ENCODE measurements at regions not wholly inside any gene's neighbourhood (a gene's known extent, or its start where the extent isn't known, plus 50 kb on each side); places are given as distances from the start of the nearest gene placed in this dataset.

DNA sequence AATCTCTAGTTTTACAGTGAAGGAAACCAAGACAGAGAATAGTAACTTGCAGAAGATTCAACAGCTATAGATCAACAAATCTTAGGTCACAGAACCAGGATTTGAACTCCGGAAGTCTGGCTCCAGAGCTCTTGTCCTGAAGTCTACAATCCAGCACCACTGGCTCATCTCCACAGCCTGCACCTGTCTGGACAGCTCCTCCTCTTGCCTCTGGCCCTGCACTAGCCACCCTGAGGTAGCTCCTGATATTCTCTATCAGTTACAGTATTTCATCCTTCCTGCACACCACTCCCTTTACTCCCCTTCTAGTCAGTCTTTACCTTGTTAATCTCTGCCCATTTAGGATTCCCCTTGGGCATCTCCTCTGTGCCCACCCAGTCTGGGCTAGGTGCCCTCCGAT is 58.1 kb upstream of the LNX1 start:
- 93 to 97% methylated on average over 2 of the region's 2 CpGs for WGBS, 2 donors
- no peak for TF ChIP-seq POLR2A (IDR thresholded peaks at IDR 0.05)
- TF ChIP-seq, protein P1, sequence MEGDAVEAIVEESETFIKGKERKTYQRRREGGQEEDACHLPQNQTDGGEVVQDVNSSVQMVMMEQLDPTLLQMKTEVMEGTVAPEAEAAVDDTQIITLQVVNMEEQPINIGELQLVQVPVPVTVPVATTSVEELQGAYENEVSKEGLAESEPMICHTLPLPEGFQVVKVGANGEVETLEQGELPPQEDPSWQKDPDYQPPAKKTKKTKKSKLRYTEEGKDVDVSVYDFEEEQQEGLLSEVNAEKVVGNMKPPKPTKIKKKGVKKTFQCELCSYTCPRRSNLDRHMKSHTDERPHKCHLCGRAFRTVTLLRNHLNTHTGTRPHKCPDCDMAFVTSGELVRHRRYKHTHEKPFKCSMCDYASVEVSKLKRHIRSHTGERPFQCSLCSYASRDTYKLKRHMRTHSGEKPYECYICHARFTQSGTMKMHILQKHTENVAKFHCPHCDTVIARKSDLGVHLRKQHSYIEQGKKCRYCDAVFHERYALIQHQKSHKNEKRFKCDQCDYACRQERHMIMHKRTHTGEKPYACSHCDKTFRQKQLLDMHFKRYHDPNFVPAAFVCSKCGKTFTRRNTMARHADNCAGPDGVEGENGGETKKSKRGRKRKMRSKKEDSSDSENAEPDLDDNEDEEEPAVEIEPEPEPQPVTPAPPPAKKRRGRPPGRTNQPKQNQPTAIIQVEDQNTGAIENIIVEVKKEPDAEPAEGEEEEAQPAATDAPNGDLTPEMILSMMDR (IDR thresholded peaks at IDR 0.05), result no peak
- DNase-seq, result no peak
- intact Hi-C loops (cut with DNase I; ENCODE audit: low total_unique reads), result no loop called here
- H3K9me3 ChIP-seq, result no peaks in the 10 kb centered on the region
- H3K4me3 ChIP-seq, result no peak overlapping the region
- no peaks in the 10 kb centered on the region for H3K27me3 ChIP-seq
- H3K36me3 ChIP-seq (ENCODE audit: low read depth, missing control alignments), result no peaks in the 10 kb centered on the region
- no peak overlapping the region for H3K27ac ChIP-seq
- H3K4me1 ChIP-seq, result no peaks in the 10 kb centered on the region

DNA sequence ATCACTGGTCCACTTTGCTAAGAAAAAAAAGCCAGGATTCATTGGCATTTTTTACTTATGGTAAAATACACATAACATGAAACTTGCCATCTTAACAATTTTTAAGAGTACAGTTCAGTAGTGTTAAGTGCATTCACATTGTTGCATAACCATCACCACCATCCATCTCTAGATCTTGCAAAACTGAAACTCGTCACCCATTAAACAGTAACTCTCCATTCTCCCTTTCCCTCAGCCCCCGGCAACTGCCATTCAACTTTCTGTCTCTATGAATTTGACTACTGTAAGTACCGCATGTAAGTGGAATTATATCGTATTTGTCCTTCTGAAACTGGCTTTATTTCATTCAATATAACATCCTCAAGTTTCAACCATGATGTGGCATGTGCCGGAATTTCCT is 56.3 kb upstream of the LNX1 start:
- Histone ChIP-seq H3K27ac (no peak overlapping the region), H3K4me3 (no peak overlapping the region), H3K27me3 (no peaks in the 10 kb centered on the region), H3K36me3 (ENCODE audit: low read depth, missing control alignments) (no peaks in the 10 kb centered on the region), H3K4me1 (no peaks in the 10 kb centered on the region), H3K9me3 (no peaks in the 10 kb centered on the region)
- no peak for DNase-seq
- 91 to 97% methylated on average over 5 of the region's 5 CpGs for WGBS, 2 donors
- intact Hi-C loops (cut with DNase I; ENCODE audit: low total_unique reads), result no loop called here
- no peak for TF ChIP-seq POLR2A (IDR thresholded peaks at IDR 0.05)
- TF ChIP-seq, protein P1 (IDR thresholded peaks at IDR 0.05), result no peak

DNA sequence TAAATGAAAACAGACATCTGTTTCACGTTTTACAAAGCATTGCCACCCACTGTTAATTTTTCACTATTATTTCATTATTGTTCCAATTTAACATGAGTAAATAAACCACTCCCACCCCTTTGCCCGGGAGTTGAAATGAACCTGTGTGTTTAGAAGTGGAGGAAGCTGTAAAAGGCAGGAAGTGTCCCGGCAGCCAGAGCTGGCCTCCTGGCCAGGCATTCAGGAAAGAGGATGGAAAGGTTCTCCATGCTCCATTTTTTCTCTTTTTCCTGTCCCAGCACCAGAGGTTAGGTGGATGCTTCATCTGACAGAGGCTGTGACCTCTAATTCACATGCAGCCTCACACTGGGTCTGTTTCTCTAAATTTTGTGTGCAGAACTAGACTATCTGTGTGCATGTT is 55.5 kb upstream of the LNX1 start:
- no peaks in the 10 kb centered on the region for H3K9me3 ChIP-seq
- H3K36me3 ChIP-seq (ENCODE audit: low read depth, missing control alignments), result no peaks in the 10 kb centered on the region
- intact Hi-C loops (cut with DNase I; ENCODE audit: low total_unique reads), result no loop called here
- no peak for DNase-seq
- H3K4me3 ChIP-seq, result no peak overlapping the region
- TF ChIP-seq POLR2A (IDR thresholded peaks at IDR 0.05), result no peak
- TF ChIP-seq, protein P1 (IDR thresholded peaks at IDR 0.05), result no peak
- H3K27me3 ChIP-seq, result no peaks in the 10 kb centered on the region
- WGBS, 2 donors, result 25 to 47% methylated on average over 3 of the region's 3 CpGs
- H3K27ac ChIP-seq, result no peak overlapping the region
- no peaks in the 10 kb centered on the region for H3K4me1 ChIP-seq

DNA sequence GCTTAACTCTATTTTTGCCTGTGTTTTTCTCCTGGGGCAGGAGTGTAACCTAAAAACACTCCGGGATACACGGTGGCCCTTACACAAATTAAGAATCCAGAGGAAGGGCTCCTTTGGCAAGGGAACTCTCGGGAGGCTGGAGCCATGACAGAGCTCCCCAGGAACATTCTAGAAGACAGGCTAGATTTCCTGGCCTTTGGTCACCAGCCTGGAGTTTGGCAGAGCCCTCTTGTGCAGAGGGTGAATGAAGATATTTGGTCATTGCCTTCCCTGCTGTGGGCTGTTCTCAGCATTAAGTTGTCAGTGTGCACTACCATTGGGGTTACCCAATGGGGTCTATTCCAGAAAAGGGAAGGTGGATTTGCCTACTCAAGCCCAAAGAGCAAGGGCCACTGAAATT is 53.8 kb upstream of the LNX1 start:
- Histone ChIP-seq H3K27ac (no peak overlapping the region), H3K36me3 (ENCODE audit: low read depth, missing control alignments) (no peaks in the 10 kb centered on the region), H3K4me1 (no peaks in the 10 kb centered on the region), H3K4me3 (no peak overlapping the region), H3K27me3 (no peaks in the 10 kb centered on the region), H3K9me3 (no peaks in the 10 kb centered on the region)
- WGBS, 2 donors, result 62 to 67% methylated on average over 3 of the region's 3 CpGs
- intact Hi-C loops (cut with DNase I; ENCODE audit: low total_unique reads), result no loop called here
- TF ChIP-seq POLR2A (IDR thresholded peaks at IDR 0.05), result no peak
- TF ChIP-seq, protein P1 (IDR thresholded peaks at IDR 0.05), result no peak
- no peak for DNase-seq

DNA sequence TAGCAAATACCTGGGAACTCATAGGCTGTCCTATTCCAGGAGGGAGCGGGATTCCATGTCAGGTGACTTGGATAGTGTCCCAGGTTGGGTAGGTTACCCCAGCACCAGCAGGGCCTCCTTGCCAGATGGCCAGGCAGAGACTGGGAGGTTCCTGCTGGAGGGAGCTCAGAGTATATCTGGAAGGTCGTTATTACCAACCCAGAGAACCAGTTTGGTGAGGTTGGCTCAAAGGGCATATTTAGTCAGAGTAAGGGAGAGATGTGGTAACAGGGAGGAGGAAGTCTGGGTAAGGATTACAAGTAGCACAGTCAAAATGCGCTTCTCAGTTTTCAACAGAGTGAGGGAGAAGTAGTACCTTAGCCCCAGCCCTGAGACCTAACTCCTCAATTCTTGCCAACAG is 53.3 kb upstream of the LNX1 start:
- no peak for TF ChIP-seq POLR2A (IDR thresholded peaks at IDR 0.05)
- TF ChIP-seq, protein P1 (IDR thresholded peaks at IDR 0.05), result no peak
- intact Hi-C loops (cut with DNase I; ENCODE audit: low total_unique reads), result no loop called here
- 73 to 85% methylated on average over 3 of the region's 3 CpGs for WGBS, 2 donors
- Histone ChIP-seq H3K27me3 (no peaks in the 10 kb centered on the region), H3K4me1 (no peaks in the 10 kb centered on the region), H3K9me3 (no peaks in the 10 kb centered on the region), H3K36me3 (ENCODE audit: low read depth, missing control alignments) (no peaks in the 10 kb centered on the region), H3K27ac (no peak overlapping the region), H3K4me3 (no peak overlapping the region)
- no peak for DNase-seq
